ENCODE measurements at regions not wholly inside any gene's neighbourhood (a gene's known extent, or its start where the extent isn't known, plus 50 kb on each side); places are given as distances from the start of the nearest gene placed in this dataset.
A peak's percentile ranks its signal among the peaks of the same experiment; 100 is the strongest.

GRCh38 chr1:95382000-95382786 is 148.2 kb downstream of the RWDD3 start:
- CTCF ChIA-PET = no interaction called here
- POLR2A ChIA-PET = no interaction called here
- no peak for DNase-seq
- Mint-ChIP-seq H3K4me3 (no peak overlapping the region), H3K9me3 (no peaks in the 10 kb centered on the region), H3K36me3 (ENCODE audit: low read depth) (no peaks in the 10 kb centered on the region), H3K4me1 (no peaks in the 10 kb centered on the region), H3K27ac (no peak overlapping the region), H3K27me3 (no peaks in the 10 kb centered on the region)

- no peak overlapping the region for H3K27ac Mint-ChIP-seq
- H3K4me3 Mint-ChIP-seq = no peak overlapping the region
- H3K4me1 Mint-ChIP-seq = no peaks in the 10 kb centered on the region
- no peak for DNase-seq
- no peaks in the 10 kb centered on the region for H3K9me3 Mint-ChIP-seq
- no peaks in the 10 kb centered on the region for H3K27me3 Mint-ChIP-seq
- ChIA-PET CTCF (no interaction called here), POLR2A (no interaction called here)
- H3K36me3 Mint-ChIP-seq (ENCODE audit: low read depth) = no peaks in the 10 kb centered on the region
These were observed 149.1 kb downstream of the RWDD3 start for GRCh38 chr1:95383111-95383510.

- Mint-ChIP-seq H3K4me1 (no peaks in the 10 kb centered on the region), H3K36me3 (ENCODE audit: low read depth) (no peaks in the 10 kb centered on the region), H3K4me3 (no peak overlapping the region), H3K27me3 (no peaks in the 10 kb centered on the region), H3K9me3 (no peaks in the 10 kb centered on the region), H3K27ac (no peak overlapping the region)
- POLR2A ChIA-PET = no interaction called here
- DNase-seq = peak; percentile 29
- CTCF ChIA-PET = interaction anchor here (0.6 to 1.1 kb wide), 2 partner anchors 125 to 968 kb away, joined by 3 read pairs; no protein-coding TSS in a partner anchor
These were observed 150.6 kb downstream of the RWDD3 start for GRCh38 chr1:95384567-95384966.

- ChIA-PET POLR2A (no interaction called here), CTCF (no interaction called here)
- H3K27me3 Mint-ChIP-seq = no peaks in the 10 kb centered on the region
- H3K36me3 Mint-ChIP-seq (ENCODE audit: low read depth) = no peaks in the 10 kb centered on the region
- H3K4me1 Mint-ChIP-seq = no peaks in the 10 kb centered on the region
- no peaks in the 10 kb centered on the region for H3K9me3 Mint-ChIP-seq
- no peak overlapping the region for H3K4me3 Mint-ChIP-seq
- no peak overlapping the region for H3K27ac Mint-ChIP-seq
- DNase-seq = no peak
These were observed 152.4 kb downstream of the RWDD3 start for GRCh38 chr1:95386371-95386770.

GRCh38 chr1:95386915-95387314 is 152.9 kb downstream of the RWDD3 start:
- DNase-seq = no peak
- H3K27me3 Mint-ChIP-seq = no peaks in the 10 kb centered on the region
- H3K27ac Mint-ChIP-seq = no peak overlapping the region
- H3K4me3 Mint-ChIP-seq = no peak overlapping the region
- no peaks in the 10 kb centered on the region for H3K9me3 Mint-ChIP-seq
- ChIA-PET CTCF (no interaction called here), POLR2A (no interaction called here)
- H3K36me3 Mint-ChIP-seq (ENCODE audit: low read depth) = no peaks in the 10 kb centered on the region
- H3K4me1 Mint-ChIP-seq = no peaks in the 10 kb centered on the region

- POLR2A ChIA-PET = no interaction called here
- DNase-seq = no peak
- no peak overlapping the region for H3K27ac Mint-ChIP-seq
- no peaks in the 10 kb centered on the region for H3K4me1 Mint-ChIP-seq
- H3K9me3 Mint-ChIP-seq = no peaks in the 10 kb centered on the region
- no peaks in the 10 kb centered on the region for H3K27me3 Mint-ChIP-seq
- no peak overlapping the region for H3K4me3 Mint-ChIP-seq
- H3K36me3 Mint-ChIP-seq (ENCODE audit: low read depth) = no peaks in the 10 kb centered on the region
- CTCF ChIA-PET = no interaction called here
These were observed 154.0 kb downstream of the RWDD3 start for GRCh38 chr1:95388031-95388430.

GRCh38 chr1:95393434-95393833 is 159.4 kb downstream of the RWDD3 start:
- no peaks in the 10 kb centered on the region for H3K4me1 Mint-ChIP-seq
- no peak overlapping the region for H3K27ac Mint-ChIP-seq
- CTCF ChIA-PET = no interaction called here
- POLR2A ChIA-PET = no interaction called here
- H3K4me3 Mint-ChIP-seq = no peak overlapping the region
- no peaks in the 10 kb centered on the region for H3K9me3 Mint-ChIP-seq
- H3K27me3 Mint-ChIP-seq = no peaks in the 10 kb centered on the region
- H3K36me3 Mint-ChIP-seq (ENCODE audit: low read depth) = no peaks in the 10 kb centered on the region
- DNase-seq = no peak

- no peak overlapping the region for H3K27ac Mint-ChIP-seq
- H3K27me3 Mint-ChIP-seq = no peaks in the 10 kb centered on the region
- no peaks in the 10 kb centered on the region for H3K9me3 Mint-ChIP-seq
- DNase-seq = no peak
- no peak overlapping the region for H3K4me3 Mint-ChIP-seq
- ChIA-PET CTCF (no interaction called here), POLR2A (no interaction called here)
- H3K36me3 Mint-ChIP-seq (ENCODE audit: low read depth) = no peaks in the 10 kb centered on the region
- H3K4me1 Mint-ChIP-seq = no peaks in the 10 kb centered on the region
These were observed 162.5 kb downstream of the RWDD3 start for GRCh38 chr1:95396557-95396956.

GRCh38 chr1:95402780-95403179 is 168.8 kb downstream of the RWDD3 start:
- POLR2A ChIA-PET = no interaction called here
- H3K27ac Mint-ChIP-seq = no peak overlapping the region
- CTCF ChIA-PET = no interaction called here
- no peaks in the 10 kb centered on the region for H3K36me3 Mint-ChIP-seq (ENCODE audit: low read depth)
- no peaks in the 10 kb centered on the region for H3K9me3 Mint-ChIP-seq
- DNase-seq = no peak
- H3K4me3 Mint-ChIP-seq = no peak overlapping the region
- H3K27me3 Mint-ChIP-seq = no peaks in the 10 kb centered on the region
- H3K4me1 Mint-ChIP-seq = no peaks in the 10 kb centered on the region

- Mint-ChIP-seq H3K27me3 (no peaks in the 10 kb centered on the region), H3K36me3 (ENCODE audit: low read depth) (no peaks in the 10 kb centered on the region), H3K4me1 (no peaks in the 10 kb centered on the region), H3K4me3 (no peak overlapping the region), H3K9me3 (no peaks in the 10 kb centered on the region), H3K27ac (no peak overlapping the region)
- POLR2A ChIA-PET = no interaction called here
- CTCF ChIA-PET = no interaction called here
- no peak for DNase-seq
These were observed 172.3 kb downstream of the RWDD3 start for GRCh38 chr1:95406279-95406678.

- H3K27ac Mint-ChIP-seq = no peak overlapping the region
- no peaks in the 10 kb centered on the region for H3K36me3 Mint-ChIP-seq (ENCODE audit: low read depth)
- ChIA-PET POLR2A (no interaction called here), CTCF (no interaction called here)
- H3K9me3 Mint-ChIP-seq = no peaks in the 10 kb centered on the region
- no peaks in the 10 kb centered on the region for H3K4me1 Mint-ChIP-seq
- no peak overlapping the region for H3K4me3 Mint-ChIP-seq
- H3K27me3 Mint-ChIP-seq = no peaks in the 10 kb centered on the region
- DNase-seq = no peak
These were observed 173.3 kb downstream of the RWDD3 start for GRCh38 chr1:95407131-95407885.

- H3K9me3 Mint-ChIP-seq = no peaks in the 10 kb centered on the region
- no peaks in the 10 kb centered on the region for H3K27me3 Mint-ChIP-seq
- H3K4me3 Mint-ChIP-seq = no peak overlapping the region
- H3K27ac Mint-ChIP-seq = no peak overlapping the region
- H3K36me3 Mint-ChIP-seq (ENCODE audit: low read depth) = no peaks in the 10 kb centered on the region
- no peak for DNase-seq
- POLR2A ChIA-PET = no interaction called here
- H3K4me1 Mint-ChIP-seq = no peaks in the 10 kb centered on the region
- CTCF ChIA-PET = no interaction called here
These were observed 173.9 kb downstream of the RWDD3 start for GRCh38 chr1:95407886-95408291.

- DNase-seq = no peak
- H3K9me3 Mint-ChIP-seq = no peaks in the 10 kb centered on the region
- H3K27ac Mint-ChIP-seq = no peak overlapping the region
- H3K27me3 Mint-ChIP-seq = no peaks in the 10 kb centered on the region
- H3K4me1 Mint-ChIP-seq = no peaks in the 10 kb centered on the region
- no peak overlapping the region for H3K4me3 Mint-ChIP-seq
- ChIA-PET CTCF (no interaction called here), POLR2A (no interaction called here)
- no peaks in the 10 kb centered on the region for H3K36me3 Mint-ChIP-seq (ENCODE audit: low read depth)
These were observed 174.6 kb downstream of the RWDD3 start for GRCh38 chr1:95408507-95409136.

Measured in activated CD4-positive, alpha-beta T cell treated with anti-CD3 and anti-CD28 coated beads, Interleukin-2, amount 10 ng/mL, durations not matched to agents 7 days and 5 days (primary cell).